ENCODE measurements at regions not wholly inside any gene's neighbourhood (a gene's known extent, or its start where the extent isn't known, plus 50 kb on each side); places are given as distances from the start of the nearest gene placed in this dataset.

DNA sequence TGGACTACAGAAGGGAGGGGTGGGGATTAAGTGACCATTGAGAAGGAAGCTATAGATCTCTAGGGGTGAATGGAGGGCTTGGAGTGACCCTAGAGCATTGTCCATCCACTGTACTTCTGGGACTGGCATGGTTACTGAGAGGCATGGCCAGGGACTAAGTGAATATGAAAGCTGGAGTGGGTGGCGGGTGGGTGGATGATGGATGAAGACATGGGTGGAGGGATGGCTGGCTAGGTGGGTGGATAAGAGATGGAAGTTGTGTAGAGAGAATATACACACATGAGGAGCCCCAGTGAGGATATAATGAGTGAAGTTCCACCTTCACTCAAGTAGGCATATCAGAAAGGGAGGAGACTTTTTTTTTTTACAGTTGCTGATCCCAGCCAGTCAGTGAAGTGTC is 65.5 kb upstream of the NRXN3 start:
- H3K36me3 ChIP-seq (ENCODE audit: control insufficient read depth, insufficient read depth, low read length): no peaks in the 10 kb centered on the region
- no peaks in the 10 kb centered on the region for H3K27me3 ChIP-seq (ENCODE audit: control insufficient read depth, insufficient read depth, low read length)
- DNase-seq (ENCODE audit: low read depth): no peak
- H3K4me3 ChIP-seq (ENCODE audit: low read depth, low read length): no peak overlapping the region
- no peak for FAIRE-seq
- TF ChIP-seq, protein P1, sequence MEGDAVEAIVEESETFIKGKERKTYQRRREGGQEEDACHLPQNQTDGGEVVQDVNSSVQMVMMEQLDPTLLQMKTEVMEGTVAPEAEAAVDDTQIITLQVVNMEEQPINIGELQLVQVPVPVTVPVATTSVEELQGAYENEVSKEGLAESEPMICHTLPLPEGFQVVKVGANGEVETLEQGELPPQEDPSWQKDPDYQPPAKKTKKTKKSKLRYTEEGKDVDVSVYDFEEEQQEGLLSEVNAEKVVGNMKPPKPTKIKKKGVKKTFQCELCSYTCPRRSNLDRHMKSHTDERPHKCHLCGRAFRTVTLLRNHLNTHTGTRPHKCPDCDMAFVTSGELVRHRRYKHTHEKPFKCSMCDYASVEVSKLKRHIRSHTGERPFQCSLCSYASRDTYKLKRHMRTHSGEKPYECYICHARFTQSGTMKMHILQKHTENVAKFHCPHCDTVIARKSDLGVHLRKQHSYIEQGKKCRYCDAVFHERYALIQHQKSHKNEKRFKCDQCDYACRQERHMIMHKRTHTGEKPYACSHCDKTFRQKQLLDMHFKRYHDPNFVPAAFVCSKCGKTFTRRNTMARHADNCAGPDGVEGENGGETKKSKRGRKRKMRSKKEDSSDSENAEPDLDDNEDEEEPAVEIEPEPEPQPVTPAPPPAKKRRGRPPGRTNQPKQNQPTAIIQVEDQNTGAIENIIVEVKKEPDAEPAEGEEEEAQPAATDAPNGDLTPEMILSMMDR (IDR thresholded peaks at IDR 0.05; ENCODE audit: insufficient read depth, low read length, severe bottlenecking): no peak

DNA sequence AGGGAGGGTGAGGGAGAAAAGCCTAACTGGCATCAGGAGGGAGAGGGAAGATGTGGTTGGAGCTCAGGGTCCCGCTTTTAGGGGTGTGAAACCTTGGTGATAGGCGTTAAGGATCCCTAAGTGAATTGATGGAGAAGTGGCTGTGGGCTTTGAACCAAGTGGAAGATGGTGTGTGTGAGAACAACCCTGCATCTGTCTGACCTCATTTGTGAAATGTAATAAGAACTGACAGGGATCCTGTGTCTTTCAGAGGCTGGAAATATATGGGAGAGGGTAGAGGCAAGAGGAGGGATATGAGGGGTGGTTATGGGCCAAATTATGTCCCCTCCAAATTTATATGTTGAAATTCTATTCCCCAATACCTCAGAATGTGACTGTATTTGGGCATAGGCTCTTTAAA is 63.8 kb upstream of the NRXN3 start:
- DNase-seq (ENCODE audit: low read depth) (no peak), FAIRE-seq (no peak)
- TF ChIP-seq, protein P1 (IDR thresholded peaks at IDR 0.05; ENCODE audit: insufficient read depth, low read length, severe bottlenecking): no peak
- Histone ChIP-seq H3K4me3 (ENCODE audit: low read depth, low read length) (no peak overlapping the region), H3K36me3 (ENCODE audit: control insufficient read depth, insufficient read depth, low read length) (no peaks in the 10 kb centered on the region), H3K27me3 (ENCODE audit: control insufficient read depth, insufficient read depth, low read length) (no peaks in the 10 kb centered on the region)

DNA sequence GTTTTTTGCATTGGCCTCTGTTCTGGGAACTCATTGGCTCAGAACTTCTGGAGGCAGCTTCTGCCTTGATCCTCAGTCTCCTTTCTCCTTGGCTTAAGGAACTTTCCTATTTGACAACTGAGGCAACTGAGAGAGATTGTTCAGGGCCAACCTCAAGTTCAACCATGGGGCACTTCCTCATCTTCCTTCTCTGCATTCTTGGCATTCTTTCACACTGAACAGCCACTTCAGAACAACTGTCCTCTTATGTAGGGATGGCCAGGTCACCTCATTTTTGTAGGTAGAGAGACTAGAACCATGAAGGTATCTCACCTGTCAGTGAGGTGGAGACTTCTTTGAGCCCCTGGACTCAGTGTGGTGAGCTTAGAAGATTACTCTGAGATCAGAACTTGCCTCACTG is 63.0 kb upstream of the NRXN3 start:
- Histone ChIP-seq H3K4me3 (ENCODE audit: low read depth, low read length) (no peak overlapping the region), H3K27me3 (ENCODE audit: control insufficient read depth, insufficient read depth, low read length) (no peaks in the 10 kb centered on the region), H3K36me3 (ENCODE audit: control insufficient read depth, insufficient read depth, low read length) (no peaks in the 10 kb centered on the region)
- DNase-seq (ENCODE audit: low read depth) (no peak), FAIRE-seq (no peak)
- TF ChIP-seq, protein P1 (IDR thresholded peaks at IDR 0.05; ENCODE audit: insufficient read depth, low read length, severe bottlenecking): no peak

DNA sequence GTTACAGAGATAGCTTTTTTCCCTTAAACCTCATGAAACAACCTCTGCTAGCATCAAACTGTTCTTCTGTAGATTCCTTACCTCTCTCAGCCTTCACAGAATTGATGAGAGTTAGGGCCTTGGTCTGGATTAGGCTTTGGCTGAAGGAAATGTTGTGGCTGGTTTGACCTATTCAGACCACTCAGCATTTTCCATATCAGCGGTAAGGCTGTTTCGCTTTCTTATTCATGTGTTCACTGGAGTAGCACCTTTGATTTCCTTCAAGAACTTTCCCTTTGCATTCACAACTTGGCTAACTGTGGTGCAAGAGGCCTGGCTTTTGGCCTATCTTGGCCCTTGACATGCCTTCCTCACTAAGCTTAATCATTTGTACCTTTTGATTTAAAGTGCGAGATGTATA is 50.7 kb upstream of the NRXN3 start:
- Histone ChIP-seq H3K36me3 (ENCODE audit: control insufficient read depth, insufficient read depth, low read length) (no peaks in the 10 kb centered on the region), H3K27me3 (ENCODE audit: control insufficient read depth, insufficient read depth, low read length) (no peaks in the 10 kb centered on the region), H3K4me3 (ENCODE audit: low read depth, low read length) (no peak overlapping the region)
- TF ChIP-seq, protein P1 (IDR thresholded peaks at IDR 0.05; ENCODE audit: insufficient read depth, low read length, severe bottlenecking): no peak
- DNase-seq (ENCODE audit: low read depth): no peak
- FAIRE-seq: no peak

Measured in bronchial epithelial cell (primary cell).